CD4-positive, alpha-beta T cell treated with Interleukin-10 for 1 hour (primary cell): ENCODE measurements at regions not wholly inside any gene's neighbourhood (a gene's known extent, or its start where the extent isn't known, plus 50 kb on each side); places are given as distances from the start of the nearest gene placed in this dataset.
"Not testable (repeated sequence)": the region's sequence is repeated elsewhere in the genome, so short reads cannot be mapped to it uniquely, and the experiment has no call there.

Experiments
- DNase-seq: peaks from one replicate; pipeline ENCODE4 v3.0.0-alpha.2; 2020

DNA sequence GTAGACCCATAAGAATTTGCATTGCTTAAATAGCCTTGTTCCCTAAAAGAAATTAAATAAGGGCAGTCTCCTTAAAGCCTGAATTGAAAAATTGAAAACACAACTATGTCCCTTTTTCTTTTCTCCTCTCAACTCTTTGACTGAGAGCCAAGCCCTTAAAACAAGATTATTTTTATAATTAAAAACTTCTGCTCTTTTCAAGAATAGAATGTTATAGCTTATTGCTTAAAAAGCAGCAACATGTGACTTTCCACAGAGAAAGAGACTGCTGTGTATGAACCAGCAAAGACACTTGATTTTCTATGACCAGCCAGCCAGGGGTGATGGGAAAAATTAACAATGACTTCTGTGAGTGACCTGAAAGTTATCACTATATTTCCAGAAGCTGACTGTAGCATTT, 295.2 kb upstream of the CELF2 start:
- no peak for DNase-seq

DNA sequence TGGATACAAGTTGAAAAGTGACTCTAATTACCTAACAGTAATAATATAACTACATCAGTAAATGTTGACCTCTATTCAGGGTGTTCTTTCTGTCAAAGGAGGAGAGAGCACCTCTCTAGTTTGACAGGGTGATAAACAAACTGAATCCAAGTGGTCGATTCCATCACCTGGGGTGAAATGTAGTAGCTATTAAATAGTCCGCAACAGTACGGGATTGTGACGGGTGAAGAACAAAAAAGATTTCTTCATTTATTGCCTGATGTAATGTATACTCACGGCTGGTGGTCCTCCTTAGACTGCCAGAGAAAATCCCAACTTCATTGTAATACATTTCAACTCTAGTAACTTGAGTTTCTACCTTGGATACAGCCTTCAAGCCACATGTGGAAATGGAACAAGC, 292.5 kb upstream of the CELF2 start:
- DNase-seq = no peak

- DNase-seq = no peak
These were observed 291.6 kb upstream of the CELF2 start for GRCh38 chr10:10726101-10726500.

- not testable (repeated sequence) for DNase-seq
These were observed 290.3 kb upstream of the CELF2 start for GRCh38 chr10:10727411-10727810.

DNA sequence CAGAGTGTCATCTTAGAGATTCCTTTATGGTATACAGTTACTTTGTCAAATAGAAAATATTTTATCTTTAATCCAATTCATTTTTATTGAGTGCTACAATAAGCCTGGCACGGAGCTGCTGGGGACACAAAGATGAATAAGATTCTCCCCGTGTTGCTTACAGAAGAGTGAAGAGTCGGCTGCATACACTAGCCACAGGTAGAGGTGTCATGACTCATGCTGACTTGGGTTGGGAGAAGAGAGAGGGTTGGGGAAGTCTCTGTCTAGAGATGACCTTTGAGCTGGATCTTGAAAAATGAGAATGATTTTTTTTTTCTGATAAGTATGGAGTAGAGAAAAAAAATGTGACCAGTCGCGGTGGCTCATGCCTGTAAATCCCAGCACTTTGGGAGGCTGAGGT, 289.9 kb upstream of the CELF2 start:
- DNase-seq = no peak

DNA sequence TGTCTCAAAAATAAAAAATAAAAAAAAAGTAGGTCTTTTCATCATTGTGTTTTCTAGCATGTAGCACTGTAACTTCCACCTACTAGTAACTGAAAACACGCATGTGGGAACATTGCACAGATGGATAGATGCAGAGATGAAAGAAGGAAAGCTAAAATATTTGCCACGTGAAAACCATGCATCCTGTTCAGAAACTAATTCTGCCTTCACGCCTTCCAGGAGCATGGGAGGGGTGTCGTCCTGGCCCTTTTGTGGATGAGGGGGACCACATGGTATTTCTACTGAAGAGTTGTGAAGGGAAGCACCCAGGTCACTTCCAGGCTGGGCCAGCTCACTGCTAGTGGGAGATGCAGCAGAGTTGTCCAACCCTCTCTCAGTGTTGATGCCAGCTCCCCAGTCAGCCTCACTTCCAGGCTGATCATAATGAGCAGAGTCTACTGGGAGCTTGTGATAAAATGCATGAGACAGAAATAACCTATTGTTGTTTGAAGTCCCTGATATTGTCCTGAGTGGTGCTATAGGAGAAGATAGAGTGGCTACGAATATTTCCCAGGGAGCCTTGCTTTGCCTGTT, 287.1 kb upstream of the CELF2 start:
- no peak for DNase-seq

DNA sequence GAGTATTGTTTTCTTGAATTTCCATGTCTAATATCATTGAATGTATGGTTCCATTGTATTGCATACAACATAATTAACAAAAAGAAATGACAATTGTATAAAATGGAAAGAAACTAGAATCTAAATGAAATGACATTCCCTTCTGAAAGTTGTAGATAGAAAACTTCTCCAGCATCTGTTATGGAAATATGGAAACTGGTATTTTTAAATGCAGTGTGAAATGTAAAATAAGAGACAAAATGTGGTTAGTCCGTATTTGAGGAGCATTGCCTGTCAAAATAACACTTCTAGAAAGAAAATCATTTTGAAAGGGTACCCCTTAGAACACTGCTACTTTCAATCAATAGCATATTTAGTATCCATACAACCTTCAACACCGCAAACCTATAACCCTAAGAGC, 286.3 kb upstream of the CELF2 start:
- DNase-seq = no peak

DNA sequence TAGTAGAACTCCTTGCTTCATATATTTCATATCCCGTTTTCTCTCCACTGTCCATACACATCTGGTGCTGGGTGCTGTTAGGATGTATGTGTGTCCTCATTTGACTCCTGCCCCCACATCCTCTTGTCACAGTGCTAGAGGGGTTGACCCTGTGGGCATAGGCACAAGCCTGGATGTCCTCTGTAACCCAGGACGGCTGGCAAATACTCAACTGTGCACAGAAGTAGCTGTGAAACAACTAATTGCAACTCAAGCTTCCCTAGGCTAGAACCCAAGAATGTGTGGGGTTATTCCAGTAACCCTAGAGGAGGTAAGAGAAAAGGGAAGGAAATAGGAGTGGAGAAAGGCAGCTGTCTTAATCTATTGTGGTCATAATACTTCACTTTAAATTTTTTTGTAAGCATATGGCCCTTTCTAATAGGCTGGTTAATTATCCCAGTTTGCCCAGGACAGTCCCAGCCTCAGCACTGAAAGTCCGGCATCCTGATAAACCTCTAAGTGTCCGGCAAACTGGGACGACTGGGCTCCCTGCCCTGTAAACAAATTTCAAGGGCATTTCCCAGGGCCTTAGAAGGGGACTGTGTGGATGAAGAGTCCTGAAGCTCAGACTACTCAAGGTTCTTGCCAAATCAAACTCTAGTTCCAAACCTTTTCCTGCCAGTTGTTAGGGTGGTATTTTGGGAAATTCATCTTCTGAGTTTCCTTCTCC, 283.2 kb upstream of the CELF2 start:
- no peak for DNase-seq

- DNase-seq = no peak
These were observed 272.4 kb upstream of the CELF2 start for GRCh38 chr10:10745291-10745690.

GRCh38 chr10:10755490-10755889, 262.2 kb upstream of the CELF2 start:
- no peak for DNase-seq

DNA sequence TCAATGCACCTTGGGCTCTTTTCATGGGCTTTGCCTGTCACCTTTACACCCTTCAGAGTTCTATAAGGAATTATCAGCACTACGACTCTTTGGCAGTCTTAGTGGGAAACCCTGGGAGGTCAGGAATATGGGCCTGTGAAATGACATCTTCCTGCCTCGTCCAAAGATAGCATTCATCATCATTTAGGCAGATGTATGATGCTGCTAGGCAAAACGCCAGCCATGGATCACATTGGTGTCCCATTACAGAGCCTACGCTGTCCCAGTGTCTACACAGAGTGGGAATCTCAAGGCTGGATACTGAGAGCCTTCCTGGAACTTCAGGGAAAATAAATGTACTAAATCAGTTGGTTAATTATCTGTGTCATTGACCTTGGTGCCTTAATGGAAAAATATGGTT, 259.4 kb upstream of the CELF2 start:
- DNase-seq = no peak

DNA sequence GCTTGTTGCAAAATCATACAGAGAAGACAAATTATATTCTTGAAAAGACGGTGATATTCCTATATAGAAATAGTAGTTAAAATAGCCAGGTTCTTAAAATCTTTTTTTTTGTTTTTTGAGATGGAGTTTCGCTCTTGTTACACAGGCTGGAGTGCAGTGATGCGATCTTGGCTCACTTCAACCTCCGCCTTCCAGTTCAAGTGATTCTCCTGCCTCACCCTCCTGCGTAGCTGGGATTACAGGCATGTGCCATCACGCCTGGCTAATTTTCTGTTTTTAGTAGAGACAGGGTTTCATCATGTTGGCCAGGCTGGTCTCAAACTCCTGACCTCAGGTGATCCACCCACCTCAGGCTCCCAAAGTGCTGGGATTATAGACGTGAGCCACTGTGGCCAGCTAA, 257.9 kb upstream of the CELF2 start:
- DNase-seq = not testable (repeated sequence)

- no peak for DNase-seq
These were observed 252.7 kb upstream of the CELF2 start for GRCh38 chr10:10765017-10765416.

- no peak for DNase-seq
These were observed 245.3 kb upstream of the CELF2 start for GRCh38 chr10:10772411-10772810.

DNA sequence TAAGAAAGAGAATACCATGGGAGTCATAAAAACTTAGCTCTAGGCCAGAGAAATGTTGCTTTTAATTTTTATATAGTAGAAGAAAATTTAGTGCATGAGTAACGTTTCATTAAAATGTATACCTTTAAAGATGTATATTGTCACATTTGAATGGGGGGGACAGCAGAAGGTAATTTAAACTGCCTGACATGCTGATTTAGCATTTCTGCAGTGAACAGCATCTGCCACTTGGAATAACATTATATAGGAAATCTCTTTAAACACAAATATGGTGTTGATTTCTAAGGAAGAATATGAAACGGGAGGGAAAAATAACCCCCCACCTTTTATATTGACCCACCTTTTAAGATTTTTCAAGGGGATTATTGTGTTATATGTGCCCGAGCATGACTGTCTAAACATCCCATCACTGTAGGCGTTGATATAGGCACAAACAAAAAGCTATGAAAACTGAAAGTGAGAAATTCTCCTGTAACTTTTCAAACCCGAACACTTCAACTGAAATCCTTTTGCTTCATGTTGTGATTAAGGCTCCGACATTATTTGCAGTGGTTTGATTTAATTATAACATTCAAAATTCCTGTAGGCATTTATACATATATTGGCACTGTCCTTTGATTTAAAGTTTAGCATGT, 244.7 kb upstream of the CELF2 start:
- no peak for DNase-seq

- DNase-seq = no peak
These were observed 243.3 kb upstream of the CELF2 start for GRCh38 chr10:10774416-10774815.

- no peak for DNase-seq
These were observed 241.3 kb upstream of the CELF2 start for GRCh38 chr10:10776363-10776762.

- DNase-seq = no peak
These were observed 240.4 kb upstream of the CELF2 start for GRCh38 chr10:10777279-10777678.

GRCh38 chr10:10777723-10778122, 239.9 kb upstream of the CELF2 start:
- no peak for DNase-seq

DNA sequence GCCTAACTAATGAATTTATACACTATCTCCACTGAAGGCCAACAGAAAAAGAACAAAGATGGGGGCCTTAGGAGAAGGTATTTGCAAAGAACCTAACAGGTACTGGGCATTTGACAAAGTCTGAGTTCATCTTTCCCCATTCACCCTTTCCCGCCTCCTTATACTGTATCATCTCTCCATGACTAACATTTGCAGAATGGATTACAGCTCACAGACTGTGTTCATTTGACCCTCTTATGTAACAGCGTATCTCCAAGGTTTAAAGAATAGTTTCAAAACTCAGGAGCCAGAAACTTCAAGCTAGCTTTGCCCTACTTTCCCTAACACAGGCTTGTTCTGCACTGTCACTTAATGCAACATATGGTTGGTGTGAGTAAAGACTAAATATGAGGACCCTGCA, 238.7 kb upstream of the CELF2 start:
- no peak for DNase-seq

DNA sequence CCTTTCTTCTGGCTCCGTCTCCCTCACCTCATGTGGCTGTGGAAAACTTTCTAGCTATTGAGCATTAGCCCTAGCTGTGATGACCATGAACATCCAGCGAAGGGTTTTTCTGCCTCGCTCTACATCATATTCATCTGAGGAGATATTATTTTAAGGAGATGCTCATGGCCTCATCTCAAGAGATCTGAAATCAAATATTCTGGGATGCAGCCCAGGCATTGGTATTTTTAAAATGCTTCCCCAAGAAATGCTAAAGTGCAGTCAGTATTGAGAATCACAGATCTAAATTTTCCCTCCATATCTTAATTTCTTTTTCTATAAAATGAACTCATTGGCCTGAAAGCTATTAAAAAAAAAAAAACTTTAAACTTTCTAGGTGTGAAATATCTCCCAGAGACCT, 238.2 kb upstream of the CELF2 start:
- DNase-seq = no peak

GRCh38 chr10:10780746-10781145, 236.9 kb upstream of the CELF2 start:
- no peak for DNase-seq

DNA sequence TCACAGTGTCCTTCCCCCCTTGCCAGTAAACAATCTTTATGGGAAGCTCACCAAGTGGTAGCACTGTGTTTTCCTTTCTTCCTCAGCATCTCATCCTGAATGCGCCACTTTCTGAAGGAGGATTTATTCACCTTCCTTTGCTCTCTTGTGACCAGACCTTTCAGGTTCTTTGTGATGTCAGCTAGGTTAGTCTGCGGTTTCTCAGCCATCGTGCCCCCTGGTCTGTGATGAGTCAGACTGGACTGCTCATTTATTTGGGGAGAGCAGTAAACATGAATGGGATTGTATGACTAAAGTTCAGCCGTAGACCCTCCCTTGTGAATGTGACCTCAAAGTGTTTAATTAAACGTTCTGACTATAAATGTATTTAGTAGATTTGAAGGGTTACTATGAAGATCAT, 235.1 kb upstream of the CELF2 start:
- DNase-seq = no peak

GRCh38 chr10:10785627-10786026, 232.0 kb upstream of the CELF2 start:
- DNase-seq = no peak
